ENCODE measurements at regions not wholly inside any gene's neighbourhood (a gene's known extent, or its start where the extent isn't known, plus 50 kb on each side); places are given as distances from the start of the nearest gene placed in this dataset.

DNA sequence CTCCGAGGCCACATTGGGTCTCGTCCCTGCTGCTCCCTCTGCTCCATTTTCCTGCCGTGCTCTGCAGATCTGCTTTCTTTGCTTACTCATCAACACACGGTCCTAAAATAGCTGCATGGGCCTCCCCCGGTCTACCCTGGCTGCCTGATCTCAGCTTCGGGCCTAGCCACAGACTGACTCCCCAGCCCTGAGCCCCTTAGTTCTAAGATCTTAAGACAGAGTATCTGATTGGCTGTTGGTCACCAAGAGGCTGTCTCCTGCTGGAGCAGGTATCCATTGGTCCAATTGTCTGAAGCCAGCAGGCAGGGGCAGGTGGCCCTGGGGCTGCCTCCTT is 53.7 kb upstream of the NECTIN1 start:
- Histone ChIP-seq H3K9me3 (ENCODE audit: insufficient read depth, low read length) (no peaks in the 10 kb centered on the region), H3K36me3 (replicated peaks; ENCODE audit: low read depth, low read length) (peaks cover 26% of the 10 kb centered on the region), H3K4me1 (ENCODE audit: low read length) (peaks cover 61% of the 10 kb centered on the region), H3K27ac (ENCODE audit: low read length) (peak overlapping the region; percentile 73), H3K27me3 (ENCODE audit: low read depth, low read length) (no peaks in the 10 kb centered on the region), H3K79me2 (ENCODE audit: low read length) (peaks cover 8% of the 10 kb centered on the region), H3K9ac (ENCODE audit: low read length) (peak overlapping the region; percentile 12; the same call in 1 of the 2 replicates), H3K4me2 (ENCODE audit: low read length) (peak overlapping the region; percentile 53), H3K4me3 (ENCODE audit: low read length) (no peak overlapping the region), H4K20me1 (ENCODE audit: insufficient read depth, low read length) (peaks cover 20% of the 10 kb centered on the region), H2AFZ (ENCODE audit: low read depth, low read length) (no peak overlapping the region)
- TF ChIP-seq, protein P1, sequence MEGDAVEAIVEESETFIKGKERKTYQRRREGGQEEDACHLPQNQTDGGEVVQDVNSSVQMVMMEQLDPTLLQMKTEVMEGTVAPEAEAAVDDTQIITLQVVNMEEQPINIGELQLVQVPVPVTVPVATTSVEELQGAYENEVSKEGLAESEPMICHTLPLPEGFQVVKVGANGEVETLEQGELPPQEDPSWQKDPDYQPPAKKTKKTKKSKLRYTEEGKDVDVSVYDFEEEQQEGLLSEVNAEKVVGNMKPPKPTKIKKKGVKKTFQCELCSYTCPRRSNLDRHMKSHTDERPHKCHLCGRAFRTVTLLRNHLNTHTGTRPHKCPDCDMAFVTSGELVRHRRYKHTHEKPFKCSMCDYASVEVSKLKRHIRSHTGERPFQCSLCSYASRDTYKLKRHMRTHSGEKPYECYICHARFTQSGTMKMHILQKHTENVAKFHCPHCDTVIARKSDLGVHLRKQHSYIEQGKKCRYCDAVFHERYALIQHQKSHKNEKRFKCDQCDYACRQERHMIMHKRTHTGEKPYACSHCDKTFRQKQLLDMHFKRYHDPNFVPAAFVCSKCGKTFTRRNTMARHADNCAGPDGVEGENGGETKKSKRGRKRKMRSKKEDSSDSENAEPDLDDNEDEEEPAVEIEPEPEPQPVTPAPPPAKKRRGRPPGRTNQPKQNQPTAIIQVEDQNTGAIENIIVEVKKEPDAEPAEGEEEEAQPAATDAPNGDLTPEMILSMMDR (IDR thresholded peaks at IDR 0.05; ENCODE audit: low read depth, low read length) = no peak
- no peak for TF ChIP-seq EZH2phosphoT487 (IDR thresholded peaks at IDR 0.05; ENCODE audit: low read depth)

DNA sequence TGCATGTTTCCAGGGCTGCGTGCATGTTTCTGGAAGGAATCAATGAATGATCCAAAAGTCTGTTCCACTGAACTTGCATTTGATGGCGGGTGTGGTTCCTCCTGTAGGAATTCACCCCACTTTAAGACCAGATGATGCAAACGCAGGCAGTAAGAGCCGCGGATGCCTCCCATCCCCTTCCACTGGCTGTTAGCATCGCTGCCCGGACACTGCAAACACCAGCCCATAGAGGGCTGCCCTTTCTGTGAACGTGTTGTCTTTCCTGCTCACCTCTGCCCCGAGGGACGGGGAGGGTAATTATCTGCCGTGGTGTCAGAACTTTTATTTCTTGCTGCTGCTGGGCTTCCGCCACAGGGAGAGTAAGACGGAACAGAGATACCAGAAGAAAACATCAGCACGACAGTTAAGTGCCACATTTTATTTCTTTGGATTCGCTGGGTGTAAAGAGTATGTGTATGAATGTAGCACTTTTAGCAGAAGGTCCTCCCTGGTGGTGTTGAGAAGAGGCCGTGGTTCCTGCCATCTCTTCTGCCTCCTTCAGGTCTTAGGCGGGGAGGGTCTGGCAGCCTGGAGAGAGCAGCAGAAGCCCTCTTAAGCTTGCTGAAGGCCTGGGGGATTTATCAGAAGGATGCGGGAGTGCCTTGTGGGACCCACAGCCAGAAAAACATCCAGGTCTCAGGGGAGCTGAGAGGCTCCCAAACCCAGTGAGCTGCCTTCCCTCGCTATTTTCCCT is 53.2 kb upstream of the NECTIN1 start:
- no peak overlapping the region for H2AFZ ChIP-seq (ENCODE audit: low read depth, low read length)
- H3K36me3 ChIP-seq (replicated peaks; ENCODE audit: low read depth, low read length) = peaks cover 27% of the 10 kb centered on the region
- peaks cover 57% of the 10 kb centered on the region for H3K4me1 ChIP-seq (ENCODE audit: low read length)
- H3K4me3 ChIP-seq (ENCODE audit: low read length) = no peak overlapping the region
- no peak overlapping the region; the same call in 1 of the 2 replicates for H3K9ac ChIP-seq (ENCODE audit: low read length)
- peaks cover 8% of the 10 kb centered on the region for H3K79me2 ChIP-seq (ENCODE audit: low read length)
- no peaks in the 10 kb centered on the region for H3K27me3 ChIP-seq (ENCODE audit: low read depth, low read length)
- H4K20me1 ChIP-seq (ENCODE audit: insufficient read depth, low read length) = peaks cover 25% of the 10 kb centered on the region
- H3K27ac ChIP-seq (ENCODE audit: low read length) = peak overlapping the region; percentile 73
- H3K4me2 ChIP-seq (ENCODE audit: low read length) = peak overlapping the region; percentile 53
- TF ChIP-seq EZH2phosphoT487 (IDR thresholded peaks at IDR 0.05; ENCODE audit: low read depth) = no peak
- TF ChIP-seq, protein P1 (IDR thresholded peaks at IDR 0.05; ENCODE audit: low read depth, low read length) = no peak
- no peaks in the 10 kb centered on the region for H3K9me3 ChIP-seq (ENCODE audit: insufficient read depth, low read length)

DNA sequence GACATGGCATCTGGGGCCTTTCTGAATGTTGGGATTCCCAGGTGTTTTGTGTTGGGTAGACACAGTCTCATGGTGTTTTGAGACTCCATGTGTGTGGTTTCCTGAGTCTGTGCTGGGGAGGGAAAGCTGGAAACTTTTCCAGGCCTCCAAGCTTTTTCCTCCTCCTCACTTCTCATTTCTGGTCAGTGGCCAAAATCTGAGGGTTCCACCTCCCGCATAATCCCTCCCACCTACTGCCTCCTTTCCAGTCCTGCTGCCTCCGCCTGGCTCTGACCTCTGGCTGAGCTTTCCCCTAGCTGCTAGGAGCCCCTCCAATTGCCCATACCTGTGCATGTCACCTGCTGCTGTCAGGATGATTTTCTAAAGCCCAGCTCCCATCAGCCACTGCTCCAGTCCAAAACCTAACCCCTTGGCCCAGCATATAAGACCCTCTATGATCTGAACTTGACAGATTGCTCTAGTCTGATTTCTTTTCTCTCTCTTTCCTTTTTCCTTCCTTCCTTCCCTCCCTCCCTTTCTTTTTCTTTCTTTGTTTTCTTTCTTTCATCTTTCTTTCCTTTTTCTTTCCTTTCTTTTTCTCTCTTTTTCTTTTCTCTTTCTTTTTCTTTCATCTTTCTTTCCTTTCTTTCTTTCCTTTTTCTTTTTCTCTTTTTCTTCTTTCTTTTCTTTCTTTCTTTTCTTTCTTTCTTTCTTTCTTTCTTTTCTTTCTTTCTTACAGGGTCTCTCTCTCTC is 51.4 kb upstream of the NECTIN1 start:
- peaks cover 20% of the 10 kb centered on the region for H3K36me3 ChIP-seq (replicated peaks; ENCODE audit: low read depth, low read length)
- H2AFZ ChIP-seq (ENCODE audit: low read depth, low read length) = no peak overlapping the region
- TF ChIP-seq, protein P1 (IDR thresholded peaks at IDR 0.05; ENCODE audit: low read depth, low read length) = no peak
- TF ChIP-seq EZH2phosphoT487 (IDR thresholded peaks at IDR 0.05; ENCODE audit: low read depth) = no peak
- H3K4me2 ChIP-seq (ENCODE audit: low read length) = no peak overlapping the region
- no peak overlapping the region for H3K9ac ChIP-seq (ENCODE audit: low read length)
- no peak overlapping the region for H3K27ac ChIP-seq (ENCODE audit: low read length)
- H3K79me2 ChIP-seq (ENCODE audit: low read length) = peaks cover 8% of the 10 kb centered on the region
- no peaks in the 10 kb centered on the region for H3K9me3 ChIP-seq (ENCODE audit: insufficient read depth, low read length)
- H3K4me3 ChIP-seq (ENCODE audit: low read length) = no peak overlapping the region
- H4K20me1 ChIP-seq (ENCODE audit: insufficient read depth, low read length) = peaks cover 43% of the 10 kb centered on the region
- H3K4me1 ChIP-seq (ENCODE audit: low read length) = peaks cover 40% of the 10 kb centered on the region
- no peaks in the 10 kb centered on the region for H3K27me3 ChIP-seq (ENCODE audit: low read depth, low read length)
